Bone marrow (tissue), 2 donors: ENCODE measurements at regions not wholly inside any gene's neighbourhood (a gene's known extent, or its start where the extent isn't known, plus 50 kb on each side); places are given as distances from the start of the nearest gene placed in this dataset.
"Not testable (repeated sequence)": the region's sequence is repeated elsewhere in the genome, so short reads cannot be mapped to it uniquely, and the experiment has no call there.

ENCODE experiments used
- DNase-seq, 2 donors: peaks; one replicate each; lab custom pipeline; 2025; lab: John Stamatoyannopoulos, UW

DNA sequence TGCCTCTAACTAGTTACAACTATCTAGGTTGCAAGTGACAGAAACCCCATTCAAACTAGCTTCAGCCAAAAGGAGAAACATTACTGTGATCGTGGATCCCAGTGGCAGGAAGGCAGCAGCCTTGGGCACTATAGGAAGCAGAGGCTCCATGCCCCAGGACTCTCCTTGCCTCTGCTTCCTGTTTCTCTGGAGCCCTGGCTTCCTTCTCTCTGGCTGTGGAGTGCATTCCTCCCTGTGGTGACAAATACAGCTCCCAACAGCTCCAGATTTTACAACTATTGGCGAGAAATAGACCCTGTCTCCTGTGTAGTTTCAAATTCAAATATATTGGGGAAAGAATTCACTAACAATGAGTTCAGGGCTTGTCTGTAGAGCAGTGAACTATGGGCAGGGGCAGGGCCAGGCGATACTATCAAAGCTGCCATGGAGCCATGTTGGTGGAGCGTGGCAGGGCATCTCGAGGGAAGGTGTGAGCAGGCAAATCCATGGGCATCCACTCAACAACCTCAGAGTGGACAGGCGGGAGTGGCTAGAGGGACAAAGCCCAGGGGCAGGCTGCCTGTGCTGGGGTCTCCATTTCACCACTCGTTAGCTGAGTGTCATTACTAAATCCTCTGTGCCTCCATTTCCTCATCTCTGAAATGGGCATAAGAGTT is 189.5 kb downstream of the ERCC6L2 start:
- no peak for DNase-seq

DNA sequence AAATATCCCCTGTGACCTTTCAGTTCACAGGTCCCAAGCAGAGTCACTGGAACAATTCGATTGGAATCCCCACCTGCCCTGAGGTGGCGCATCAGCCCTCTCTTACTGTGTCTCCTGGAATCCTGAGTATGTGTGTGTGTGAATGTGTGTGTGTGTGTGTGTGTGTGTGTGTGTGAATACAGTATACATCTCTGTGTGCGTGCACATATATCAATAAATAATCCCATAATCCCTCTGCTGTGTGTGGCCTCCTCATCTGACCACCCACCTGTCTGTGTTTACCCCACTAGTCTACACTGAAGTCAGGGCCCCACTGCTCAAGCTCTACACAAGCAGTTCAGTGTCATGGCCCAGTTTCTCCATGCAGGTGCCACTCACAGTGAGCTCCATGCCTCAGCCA is 187.4 kb downstream of the ERCC6L2 start:
- no peak for DNase-seq

- DNase-seq: peak in 1 of 2 donors; percentile 5
Observed at GRCh38 chr9:96062031-96062430, 186.5 kb downstream of the ERCC6L2 start.

- DNase-seq: peak; percentile 9 to 36
Observed at GRCh38 chr9:96061293-96061987, 185.9 kb downstream of the ERCC6L2 start.

- DNase-seq: no peak
Observed at GRCh38 chr9:96058218-96058617, 182.7 kb downstream of the ERCC6L2 start.

- no peak for DNase-seq
Observed at GRCh38 chr9:96057155-96057554, 181.7 kb downstream of the ERCC6L2 start.

GRCh38 chr9:96056226-96056625 is 180.7 kb downstream of the ERCC6L2 start:
- no peak for DNase-seq

DNA sequence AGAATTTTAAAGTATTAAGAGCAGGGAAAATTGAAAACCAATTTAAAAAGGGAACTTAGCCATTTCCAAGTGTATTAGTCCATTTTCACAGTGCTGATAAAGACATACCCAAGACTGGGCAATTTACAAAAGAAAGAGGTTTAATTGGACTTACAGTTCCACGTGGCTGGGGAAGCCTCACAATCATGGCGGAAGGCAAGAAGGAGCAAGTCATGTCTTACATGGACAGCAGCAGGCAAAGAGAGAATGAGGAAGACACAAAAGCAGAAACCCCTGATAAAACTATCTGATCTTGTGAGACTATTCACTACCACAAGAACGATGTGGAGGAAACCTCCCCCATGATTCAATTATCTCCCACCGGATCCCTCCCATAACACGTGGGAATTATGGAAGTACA is 178.8 kb downstream of the ERCC6L2 start:
- not testable (repeated sequence) for DNase-seq

GRCh38 chr9:96052686-96053085 is 177.2 kb downstream of the ERCC6L2 start:
- DNase-seq: no peak

GRCh38 chr9:96051423-96051822 is 175.9 kb downstream of the ERCC6L2 start:
- DNase-seq: no peak

DNA sequence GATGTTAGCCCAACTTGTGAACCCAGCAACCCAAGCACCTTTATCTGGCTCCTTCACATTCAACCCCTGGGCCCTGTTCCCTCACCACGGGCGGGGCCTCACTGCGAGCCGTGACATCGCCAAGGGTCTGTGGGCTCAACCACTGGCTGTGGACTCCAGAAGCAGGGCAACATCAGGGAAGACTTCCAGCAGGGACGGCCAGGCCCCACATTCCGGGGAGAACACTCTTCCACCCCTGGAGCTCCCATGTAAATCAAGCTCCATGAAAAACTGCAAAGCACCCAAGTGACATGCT is 175.3 kb downstream of the ERCC6L2 start:
- DNase-seq: no peak

DNA sequence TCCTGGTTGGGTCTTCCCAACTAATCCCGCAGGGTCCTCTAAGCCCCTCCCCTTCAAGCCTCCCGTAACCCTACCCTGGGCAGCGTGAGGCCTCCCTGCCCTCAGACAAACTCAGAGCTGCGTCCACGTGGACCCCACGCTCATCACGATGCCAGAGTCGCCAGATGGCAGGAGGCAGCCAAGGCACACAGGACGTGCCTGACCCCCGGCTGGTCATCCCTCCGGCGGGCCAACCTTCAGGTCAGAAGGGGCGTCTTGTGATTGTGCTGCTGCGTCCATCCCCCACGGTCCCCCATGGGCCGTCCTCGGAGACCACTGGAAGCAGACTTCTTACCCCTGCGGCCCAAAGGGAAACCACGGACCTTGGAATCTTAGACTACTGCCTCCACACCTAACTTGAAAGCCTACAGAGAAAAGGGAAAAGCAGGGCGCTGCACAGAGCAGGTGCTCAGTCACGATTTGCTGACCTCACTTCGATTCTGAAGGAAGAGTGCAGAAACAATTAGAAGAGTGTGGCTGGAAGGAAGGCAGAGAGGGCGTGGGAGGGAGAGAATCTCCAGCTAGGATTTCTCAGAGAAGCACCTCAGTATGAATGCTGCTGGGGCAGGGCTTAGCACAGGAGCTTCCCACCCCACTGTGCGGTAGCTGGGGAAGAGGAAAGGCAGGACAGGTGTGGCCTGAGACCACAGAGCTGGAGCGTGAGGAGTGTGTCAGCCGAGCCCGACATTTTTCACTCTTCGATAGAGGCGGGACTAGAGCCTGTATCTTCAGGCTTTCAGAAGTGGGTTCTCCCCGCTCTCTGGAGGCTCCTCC is 174.8 kb downstream of the ERCC6L2 start:
- DNase-seq: no peak

GRCh38 chr9:96048956-96049831 is 173.7 kb downstream of the ERCC6L2 start:
- no peak for DNase-seq

- no peak for DNase-seq
Observed at GRCh38 chr9:96048104-96048955, 172.8 kb downstream of the ERCC6L2 start.

- DNase-seq: no peak
Observed at GRCh38 chr9:96047741-96048103, 172.2 kb downstream of the ERCC6L2 start.

DNA sequence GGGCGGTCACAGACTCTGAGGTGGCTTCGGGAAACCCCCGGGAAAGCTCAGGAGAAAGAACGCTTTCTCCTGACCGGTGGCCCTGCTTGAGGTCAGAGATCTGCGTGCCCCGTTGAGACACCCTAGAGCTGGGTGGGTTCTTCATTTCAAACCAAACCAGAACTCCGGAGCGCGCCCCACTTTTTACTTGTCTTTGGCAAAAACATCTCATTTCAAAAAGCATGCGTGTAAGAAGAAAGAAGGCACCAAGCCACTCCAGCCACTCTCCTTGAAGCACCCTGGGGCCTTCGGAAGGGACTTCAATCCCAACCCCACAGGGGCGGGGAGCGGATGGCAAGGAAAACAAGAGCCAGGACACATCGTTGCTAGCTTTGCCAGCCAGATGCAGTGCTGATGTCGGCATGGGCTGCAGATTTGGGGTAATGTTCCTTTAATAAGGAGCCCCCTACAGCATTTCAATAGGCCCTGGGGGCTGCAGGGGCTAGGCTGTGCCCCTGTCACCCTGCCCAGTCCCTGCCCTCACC is 171.7 kb downstream of the ERCC6L2 start:
- DNase-seq: no peak

DNA sequence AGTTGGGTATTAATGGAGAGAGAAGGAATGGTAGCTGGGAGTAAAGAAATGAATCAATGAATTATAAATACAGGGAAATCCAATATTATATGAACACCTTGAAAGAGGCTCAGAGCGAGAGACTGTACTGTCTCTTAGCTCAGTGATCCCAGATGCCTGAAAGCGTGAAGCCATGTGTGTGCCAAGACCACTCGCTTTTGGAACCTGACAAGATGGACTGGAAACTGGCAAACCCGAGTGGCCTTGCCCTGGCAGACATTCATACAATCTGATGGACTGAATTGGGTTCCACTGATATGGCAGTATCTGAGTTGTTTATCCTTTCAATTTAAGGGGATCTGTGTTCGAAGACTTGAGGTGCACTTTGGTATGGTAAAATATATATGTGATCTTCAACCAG is 170.3 kb downstream of the ERCC6L2 start:
- no peak for DNase-seq

- DNase-seq: no peak
Observed at GRCh38 chr9:96044401-96044800, 168.9 kb downstream of the ERCC6L2 start.

GRCh38 chr9:96040591-96041461 is 165.3 kb downstream of the ERCC6L2 start:
- DNase-seq: no peak

GRCh38 chr9:96038914-96039313 is 163.4 kb downstream of the ERCC6L2 start:
- no peak for DNase-seq
